ENCODE measurements at regions not wholly inside any gene's neighbourhood (a gene's known extent, or its start where the extent isn't known, plus 50 kb on each side); places are given as distances from the start of the nearest gene placed in this dataset.

GRCh38 chr4:10184041-10184440 lies 67.4 kb upstream of the WDR1 start:
- H4K12ac ChIP-seq (ENCODE audit: low read depth, low read length), result no peak overlapping the region
- no peak overlapping the region for H4K8ac ChIP-seq (ENCODE audit: low read depth, low read length)
- H3K9me3 ChIP-seq (ENCODE audit: insufficient read depth, low read depth, low read length), result no peaks in the 10 kb centered on the region
- no peak overlapping the region for H3K14ac ChIP-seq (ENCODE audit: low read length)
- H3K36me3 ChIP-seq (ENCODE audit: control insufficient read depth in 1 of 2, insufficient read depth in 2 of 2, low read length in 2 of 2), result no peaks in the 10 kb centered on the region
- peaks cover 2% of the 10 kb centered on the region for H3K79me2 ChIP-seq (ENCODE audit: control insufficient read depth, insufficient read depth, low read length, poor library complexity)
- no peak overlapping the region for H3K27ac ChIP-seq (ENCODE audit: low read depth, low read length)
- H3K27me3 ChIP-seq (ENCODE audit: insufficient read depth, low read length), result no peaks in the 10 kb centered on the region
- no CpG with 5 or more reads among the region's 5 CpGs for WGBS (ENCODE audit: extremely low coverage, insufficient coverage, insufficient read length)
- no peak overlapping the region for H3K4me2 ChIP-seq (ENCODE audit: low read length)
- no peak overlapping the region for H3K23ac ChIP-seq (ENCODE audit: low read length)
- H2BK12ac ChIP-seq (ENCODE audit: low read length), result no peak overlapping the region
- no peak overlapping the region for H4K91ac ChIP-seq (ENCODE audit: low read depth, low read length)
- H3K4ac ChIP-seq (ENCODE audit: low read depth, low read length), result no peak overlapping the region
- H2AFZ ChIP-seq (ENCODE audit: insufficient read depth, low read length, poor library complexity), result no peak overlapping the region
- H3K4me1 ChIP-seq (ENCODE audit: control insufficient read depth in 1 of 2, insufficient read depth in 2 of 2, low read length in 2 of 2), result peaks cover 0 to 10% of the 10 kb centered on the region in 2 experiments
- no peak overlapping the region for H2BK120ac ChIP-seq (ENCODE audit: insufficient read depth, low read length, poor library complexity)
- H3K9ac ChIP-seq (ENCODE audit: low read length), result no peak overlapping the region
- no peak for DNase-seq
- H2AK5ac ChIP-seq (ENCODE audit: low read length), result no peak overlapping the region
- H3K4me3 ChIP-seq (ENCODE audit: low read depth, low read length), result no peak overlapping the region
- no peak overlapping the region for H2BK5ac ChIP-seq (ENCODE audit: low read depth, low read length, poor library complexity)
- no peak overlapping the region for H3K18ac ChIP-seq (ENCODE audit: low read length)
- H3K79me1 ChIP-seq (ENCODE audit: low read length), result peaks cover 10% of the 10 kb centered on the region

DNA sequence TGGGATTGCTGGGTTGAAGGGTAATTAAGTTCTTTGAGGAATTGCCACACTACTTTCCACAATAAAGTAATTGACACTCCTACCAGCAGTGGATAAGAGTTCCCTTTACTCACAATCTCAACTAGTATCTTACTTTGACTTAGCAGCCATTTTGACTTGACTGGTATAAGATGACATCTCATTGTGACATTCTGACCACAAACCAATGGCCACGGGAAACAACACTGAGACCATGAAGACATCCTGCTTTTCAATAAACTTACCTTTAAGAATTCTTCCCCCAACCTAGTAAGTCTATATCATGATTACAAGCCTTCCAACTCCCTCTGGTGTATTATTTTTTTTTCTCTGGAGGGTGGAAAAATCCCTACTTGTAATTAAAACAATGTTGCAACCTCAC lies 66.9 kb upstream of the WDR1 start:
- Histone ChIP-seq H3K4me1 (ENCODE audit: control insufficient read depth in 1 of 2, insufficient read depth in 2 of 2, low read length in 2 of 2) (peaks cover 0 to 10% of the 10 kb centered on the region in 2 experiments), H3K4me3 (ENCODE audit: low read depth, low read length) (no peak overlapping the region), H3K79me1 (ENCODE audit: low read length) (peaks cover 10% of the 10 kb centered on the region), H3K27ac (ENCODE audit: low read depth, low read length) (no peak overlapping the region), H3K4me2 (ENCODE audit: low read length) (no peak overlapping the region), H4K8ac (ENCODE audit: low read depth, low read length) (no peak overlapping the region), H3K23ac (ENCODE audit: low read length) (no peak overlapping the region), H2BK12ac (ENCODE audit: low read length) (no peak overlapping the region), H3K79me2 (ENCODE audit: control insufficient read depth, insufficient read depth, low read length, poor library complexity) (peaks cover 2% of the 10 kb centered on the region), H2BK5ac (ENCODE audit: low read depth, low read length, poor library complexity) (no peak overlapping the region), H4K12ac (ENCODE audit: low read depth, low read length) (no peak overlapping the region), H4K91ac (ENCODE audit: low read depth, low read length) (no peak overlapping the region), H2BK120ac (ENCODE audit: insufficient read depth, low read length, poor library complexity) (no peak overlapping the region), H3K14ac (ENCODE audit: low read length) (no peak overlapping the region), H3K4ac (ENCODE audit: low read depth, low read length) (no peak overlapping the region), H3K18ac (ENCODE audit: low read length) (no peak overlapping the region), H3K9me3 (ENCODE audit: insufficient read depth, low read depth, low read length) (no peaks in the 10 kb centered on the region), H3K36me3 (ENCODE audit: control insufficient read depth in 1 of 2, insufficient read depth in 2 of 2, low read length in 2 of 2) (no peaks in the 10 kb centered on the region), H2AFZ (ENCODE audit: insufficient read depth, low read length, poor library complexity) (no peak overlapping the region), H3K27me3 (ENCODE audit: insufficient read depth, low read length) (no peaks in the 10 kb centered on the region), H3K9ac (ENCODE audit: low read length) (no peak overlapping the region), H2AK5ac (ENCODE audit: low read length) (no peak overlapping the region)
- DNase-seq, result no peak
- WGBS (ENCODE audit: extremely low coverage, insufficient coverage, insufficient read length), result no CpG with 5 or more reads among the region's 1 CpG

DNA sequence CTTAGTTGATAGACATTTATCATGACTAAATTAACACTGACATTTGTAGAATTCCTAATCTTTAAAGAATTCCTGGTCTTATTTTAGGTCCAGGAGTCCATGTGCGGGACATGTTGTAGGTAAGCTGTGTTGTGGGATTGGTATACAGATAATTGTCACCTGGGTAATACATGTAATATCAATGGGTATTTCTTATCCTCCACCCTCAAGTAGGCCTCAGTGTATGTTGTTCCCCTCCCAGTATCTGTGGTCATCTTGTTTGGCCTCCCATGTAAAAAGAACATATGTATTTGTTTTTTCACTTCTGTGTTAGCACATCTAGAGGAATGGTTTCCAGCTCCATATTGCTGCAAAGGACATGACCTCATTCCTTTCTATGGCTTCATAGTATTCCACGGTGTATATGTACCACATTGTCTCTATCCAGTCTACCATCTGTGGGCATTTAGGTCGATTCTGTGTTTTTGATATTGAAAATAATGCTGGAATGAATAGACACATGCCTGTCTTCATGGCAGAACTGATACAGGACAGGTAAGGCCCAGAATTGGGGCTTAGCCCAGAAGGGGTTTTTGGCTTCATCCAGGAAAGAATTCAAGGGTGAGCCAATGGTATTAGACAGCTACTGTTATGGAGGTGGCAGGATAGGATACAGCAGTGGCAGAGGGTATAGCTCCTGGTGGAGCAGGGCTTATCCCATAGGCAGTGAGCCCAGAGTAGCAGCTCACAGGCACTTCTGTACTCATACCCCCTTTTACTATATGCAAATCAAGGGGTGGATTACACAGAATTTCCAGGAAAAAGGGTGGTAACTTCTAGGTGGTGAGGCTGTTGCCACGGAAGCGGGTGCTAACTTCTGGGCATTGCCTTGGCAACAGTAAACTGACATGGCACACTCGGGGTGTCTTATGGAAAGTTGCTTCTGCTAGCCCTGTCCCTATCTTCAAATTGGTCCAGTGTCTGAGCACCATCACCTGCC lies 66.1 kb upstream of the WDR1 start:
- Histone ChIP-seq H3K36me3 (ENCODE audit: control insufficient read depth in 1 of 2, insufficient read depth in 2 of 2, low read length in 2 of 2) (no peaks in the 10 kb centered on the region), H3K79me2 (ENCODE audit: control insufficient read depth, insufficient read depth, low read length, poor library complexity) (peaks cover 2% of the 10 kb centered on the region), H3K14ac (ENCODE audit: low read length) (no peak overlapping the region), H3K9me3 (ENCODE audit: insufficient read depth, low read depth, low read length) (no peaks in the 10 kb centered on the region), H3K4me2 (ENCODE audit: low read length) (no peak overlapping the region), H3K27me3 (ENCODE audit: insufficient read depth, low read length) (no peaks in the 10 kb centered on the region), H3K9ac (ENCODE audit: low read length) (no peak overlapping the region), H4K8ac (ENCODE audit: low read depth, low read length) (no peak overlapping the region), H3K4me1 (ENCODE audit: control insufficient read depth in 1 of 2, insufficient read depth in 2 of 2, low read length in 2 of 2) (peaks cover 0 to 10% of the 10 kb centered on the region in 2 experiments), H4K12ac (ENCODE audit: low read depth, low read length) (no peak overlapping the region), H3K79me1 (ENCODE audit: low read length) (peaks cover 10% of the 10 kb centered on the region), H3K4ac (ENCODE audit: low read depth, low read length) (no peak overlapping the region), H3K27ac (ENCODE audit: low read depth, low read length) (no peak overlapping the region), H2BK12ac (ENCODE audit: low read length) (no peak overlapping the region), H2AFZ (ENCODE audit: insufficient read depth, low read length, poor library complexity) (no peak overlapping the region), H4K91ac (ENCODE audit: low read depth, low read length) (no peak overlapping the region), H3K23ac (ENCODE audit: low read length) (no peak overlapping the region), H2BK5ac (ENCODE audit: low read depth, low read length, poor library complexity) (no peak overlapping the region), H2AK5ac (ENCODE audit: low read length) (no peak overlapping the region), H3K4me3 (ENCODE audit: low read depth, low read length) (no peak overlapping the region), H2BK120ac (ENCODE audit: insufficient read depth, low read length, poor library complexity) (no peak overlapping the region), H3K18ac (ENCODE audit: low read length) (no peak overlapping the region)
- DNase-seq, result no peak
- WGBS (ENCODE audit: extremely low coverage, insufficient coverage, insufficient read length), result no CpG with 5 or more reads among the region's 6 CpGs

GRCh38 chr4:10181745-10182445 lies 65.3 kb upstream of the WDR1 start:
- Histone ChIP-seq H3K14ac (ENCODE audit: low read length) (peak overlapping the region; percentile 78), H3K27me3 (ENCODE audit: insufficient read depth, low read length) (no peaks in the 10 kb centered on the region), H4K12ac (ENCODE audit: low read depth, low read length) (peak overlapping the region; percentile 59), H3K27ac (ENCODE audit: low read depth, low read length) (no peak overlapping the region), H3K79me1 (ENCODE audit: low read length) (peaks cover 13% of the 10 kb centered on the region), H4K91ac (ENCODE audit: low read depth, low read length) (peak overlapping the region; percentile 54), H3K9me3 (ENCODE audit: insufficient read depth, low read depth, low read length) (no peaks in the 10 kb centered on the region), H3K4me2 (ENCODE audit: low read length) (no peak overlapping the region), H3K23ac (ENCODE audit: low read length) (no peak overlapping the region), H3K36me3 (ENCODE audit: control insufficient read depth in 1 of 2, insufficient read depth in 2 of 2, low read length in 2 of 2) (no peaks in the 10 kb centered on the region), H2AK5ac (ENCODE audit: low read length) (peak overlapping the region; percentile 95), H3K4ac (ENCODE audit: low read depth, low read length) (peak overlapping the region; percentile 13), H2BK120ac (ENCODE audit: insufficient read depth, low read length, poor library complexity) (peak overlapping the region; percentile 89), H4K8ac (ENCODE audit: low read depth, low read length) (peak overlapping the region; percentile 7), H3K4me3 (ENCODE audit: low read depth, low read length) (no peak overlapping the region), H3K79me2 (ENCODE audit: control insufficient read depth, insufficient read depth, low read length, poor library complexity) (peaks cover 2% of the 10 kb centered on the region), H3K9ac (ENCODE audit: low read length) (no peak overlapping the region), H3K4me1 (ENCODE audit: control insufficient read depth in 1 of 2, insufficient read depth in 2 of 2, low read length in 2 of 2) (peaks cover 0 to 10% of the 10 kb centered on the region in 2 experiments), H2BK5ac (ENCODE audit: low read depth, low read length, poor library complexity) (peak overlapping the region; percentile 42), H3K18ac (ENCODE audit: low read length) (peak overlapping the region; percentile 73), H2BK12ac (ENCODE audit: low read length) (peak overlapping the region; percentile 95), H2AFZ (ENCODE audit: insufficient read depth, low read length, poor library complexity) (no peak overlapping the region)
- no CpG with 5 or more reads among the region's 8 CpGs for WGBS (ENCODE audit: extremely low coverage, insufficient coverage, insufficient read length)
- peak; percentile 64 to 91 for DNase-seq

All from trophoblast cell (in vitro differentiated cells and primary cell).